GM21360 (cell line): ENCODE measurements at regions not wholly inside any gene's neighbourhood (a gene's known extent, or its start where the extent isn't known, plus 50 kb on each side); places are given as distances from the start of the nearest gene placed in this dataset.
"Not testable (repeated sequence)": the region's sequence is repeated elsewhere in the genome, so short reads cannot be mapped to it uniquely, and the experiment has no call there.

Experiments used
- ATAC-seq: cut with Tn5 transposase; IDR thresholded peaks from one replicate; pipeline ENCODE4 v1.9.1; 2021; ENCODE audit warnings: mild to moderate bottlenecking, moderate library complexity; ENCODE audit not compliant: unreplicated experiment

GRCh38 chr5:72654231-72654630, 147.0 kb upstream of the ZNF366 start:
- no peak for ATAC-seq

- no peak for ATAC-seq
Measured at GRCh38 chr5:72653586-72653985, 146.4 kb upstream of the ZNF366 start.

GRCh38 chr5:72651779-72652178, 144.6 kb upstream of the ZNF366 start:
- no peak for ATAC-seq

- ATAC-seq, result no peak
Measured at GRCh38 chr5:72651109-72651508, 143.9 kb upstream of the ZNF366 start.

- ATAC-seq, result no peak
Measured at GRCh38 chr5:72649449-72649848, 142.2 kb upstream of the ZNF366 start.

GRCh38 chr5:72648480-72648879, 141.3 kb upstream of the ZNF366 start:
- ATAC-seq, result no peak

- ATAC-seq, result no peak
Measured at GRCh38 chr5:72647806-72648205, 140.6 kb upstream of the ZNF366 start.

- no peak for ATAC-seq
Measured at GRCh38 chr5:72646246-72646866, 139.1 kb upstream of the ZNF366 start.

- ATAC-seq, result no peak
Measured at GRCh38 chr5:72645064-72645846, 138.0 kb upstream of the ZNF366 start.

- ATAC-seq, result no peak
Measured at GRCh38 chr5:72644296-72644695, 137.1 kb upstream of the ZNF366 start.

GRCh38 chr5:72641164-72641563, 134.0 kb upstream of the ZNF366 start:
- ATAC-seq, result no peak

- no peak for ATAC-seq
Measured at GRCh38 chr5:72637058-72637457, 129.8 kb upstream of the ZNF366 start.

GRCh38 chr5:72636565-72636964, 129.4 kb upstream of the ZNF366 start:
- not testable (repeated sequence) for ATAC-seq

GRCh38 chr5:72634444-72634843, 127.2 kb upstream of the ZNF366 start:
- no peak for ATAC-seq

GRCh38 chr5:72633649-72634048, 126.4 kb upstream of the ZNF366 start:
- no peak for ATAC-seq

- no peak for ATAC-seq
Measured at GRCh38 chr5:72633041-72633445, 125.8 kb upstream of the ZNF366 start.

GRCh38 chr5:72630721-72631120, 123.5 kb upstream of the ZNF366 start:
- no peak for ATAC-seq

- no peak for ATAC-seq
Measured at GRCh38 chr5:72630081-72630480, 122.9 kb upstream of the ZNF366 start.

- ATAC-seq, result no peak
Measured at GRCh38 chr5:72628771-72629371, 121.7 kb upstream of the ZNF366 start.

GRCh38 chr5:72625332-72625731, 118.1 kb upstream of the ZNF366 start:
- no peak for ATAC-seq

GRCh38 chr5:72624641-72625236, 117.5 kb upstream of the ZNF366 start:
- ATAC-seq, result no peak

- ATAC-seq, result no peak
Measured at GRCh38 chr5:72623936-72624335, 116.7 kb upstream of the ZNF366 start.
